ENCODE measurements at regions not wholly inside any gene's neighbourhood (a gene's known extent, or its start where the extent isn't known, plus 50 kb on each side); places are given as distances from the start of the nearest gene placed in this dataset.

DNA sequence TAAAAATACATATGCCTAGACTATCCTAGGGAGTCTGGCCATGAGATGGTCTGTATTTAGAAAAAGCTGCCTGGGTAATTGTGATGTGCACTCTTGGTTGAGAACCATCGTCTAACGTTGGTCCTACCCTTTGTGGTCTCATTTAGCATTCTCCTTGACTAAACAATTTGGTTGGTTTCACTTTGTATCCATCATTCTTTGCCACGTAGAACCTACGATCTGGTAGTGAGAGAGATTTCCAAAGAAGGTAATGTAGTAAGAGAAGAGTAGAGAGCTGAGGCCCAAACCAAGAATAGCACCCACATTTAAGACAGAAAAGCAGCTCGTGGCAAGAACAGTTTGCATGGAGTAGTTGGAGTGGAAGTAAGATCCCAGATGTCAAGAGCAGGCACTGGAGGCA lies 219.8 kb downstream of the TMEM200A start:
- H3K27me3 Mint-ChIP-seq (ENCODE audit: unreplicated experiment), result no peaks in the 10 kb centered on the region
- DNase-seq, result no peak
- H3K4me3 Mint-ChIP-seq (ENCODE audit: unreplicated experiment), result no peak overlapping the region
- H3K27ac Mint-ChIP-seq (ENCODE audit: unreplicated experiment), result no peak overlapping the region
- H3K36me3 Mint-ChIP-seq (ENCODE audit: unreplicated experiment), result no peaks in the 10 kb centered on the region
- H3K4me1 Mint-ChIP-seq (ENCODE audit: low read depth, unreplicated experiment), result no peaks in the 10 kb centered on the region
- TF ChIP-seq, protein P1, sequence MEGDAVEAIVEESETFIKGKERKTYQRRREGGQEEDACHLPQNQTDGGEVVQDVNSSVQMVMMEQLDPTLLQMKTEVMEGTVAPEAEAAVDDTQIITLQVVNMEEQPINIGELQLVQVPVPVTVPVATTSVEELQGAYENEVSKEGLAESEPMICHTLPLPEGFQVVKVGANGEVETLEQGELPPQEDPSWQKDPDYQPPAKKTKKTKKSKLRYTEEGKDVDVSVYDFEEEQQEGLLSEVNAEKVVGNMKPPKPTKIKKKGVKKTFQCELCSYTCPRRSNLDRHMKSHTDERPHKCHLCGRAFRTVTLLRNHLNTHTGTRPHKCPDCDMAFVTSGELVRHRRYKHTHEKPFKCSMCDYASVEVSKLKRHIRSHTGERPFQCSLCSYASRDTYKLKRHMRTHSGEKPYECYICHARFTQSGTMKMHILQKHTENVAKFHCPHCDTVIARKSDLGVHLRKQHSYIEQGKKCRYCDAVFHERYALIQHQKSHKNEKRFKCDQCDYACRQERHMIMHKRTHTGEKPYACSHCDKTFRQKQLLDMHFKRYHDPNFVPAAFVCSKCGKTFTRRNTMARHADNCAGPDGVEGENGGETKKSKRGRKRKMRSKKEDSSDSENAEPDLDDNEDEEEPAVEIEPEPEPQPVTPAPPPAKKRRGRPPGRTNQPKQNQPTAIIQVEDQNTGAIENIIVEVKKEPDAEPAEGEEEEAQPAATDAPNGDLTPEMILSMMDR (IDR thresholded peaks at IDR 0.05; ENCODE audit: partially characterized antibody, unreplicated experiment), result no peak
- no peaks in the 10 kb centered on the region for H3K9me3 Mint-ChIP-seq (ENCODE audit: unreplicated experiment)

DNA sequence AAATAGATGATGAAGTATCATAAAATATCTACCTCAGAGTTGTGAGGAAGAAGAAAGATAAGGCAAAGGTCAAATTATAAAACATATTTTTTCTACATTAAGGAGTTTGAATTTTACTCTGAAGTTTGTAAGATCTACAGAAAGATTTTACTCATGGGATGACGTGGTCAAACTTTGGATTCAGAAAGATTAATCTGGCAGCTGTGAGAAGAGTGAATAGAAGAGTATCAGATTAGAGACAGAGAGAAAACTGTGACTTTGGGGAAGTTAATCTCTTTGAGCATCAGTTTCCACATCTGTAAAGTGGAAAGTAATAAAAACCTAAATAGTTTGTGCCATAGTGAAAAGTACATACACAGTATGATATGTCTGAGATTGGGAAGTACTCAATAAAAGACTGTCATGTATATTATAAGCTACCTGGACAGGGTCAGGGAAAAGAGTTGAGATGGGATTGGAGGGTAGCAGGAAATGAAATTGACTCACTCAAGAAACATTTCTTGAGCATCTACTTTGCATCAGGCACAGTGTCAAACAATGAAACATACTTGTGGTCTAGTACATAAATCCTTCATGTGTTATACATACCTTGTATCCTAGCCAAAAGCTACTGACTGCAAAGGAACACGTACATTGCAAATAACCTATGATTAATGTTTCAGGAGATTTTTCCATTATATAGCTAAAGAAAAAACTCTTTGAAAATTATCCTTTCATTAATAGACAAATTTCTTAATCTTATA lies 222.1 kb downstream of the TMEM200A start:
- H3K36me3 Mint-ChIP-seq (ENCODE audit: unreplicated experiment), result no peaks in the 10 kb centered on the region
- no peaks in the 10 kb centered on the region for H3K4me1 Mint-ChIP-seq (ENCODE audit: low read depth, unreplicated experiment)
- DNase-seq, result no peak
- H3K4me3 Mint-ChIP-seq (ENCODE audit: unreplicated experiment), result no peak overlapping the region
- no peak overlapping the region for H3K27ac Mint-ChIP-seq (ENCODE audit: unreplicated experiment)
- H3K9me3 Mint-ChIP-seq (ENCODE audit: unreplicated experiment), result no peaks in the 10 kb centered on the region
- peaks cover 2% of the 10 kb centered on the region for H3K27me3 Mint-ChIP-seq (ENCODE audit: unreplicated experiment)
- TF ChIP-seq, protein P1 (IDR thresholded peaks at IDR 0.05; ENCODE audit: partially characterized antibody, unreplicated experiment), result no peak

DNA sequence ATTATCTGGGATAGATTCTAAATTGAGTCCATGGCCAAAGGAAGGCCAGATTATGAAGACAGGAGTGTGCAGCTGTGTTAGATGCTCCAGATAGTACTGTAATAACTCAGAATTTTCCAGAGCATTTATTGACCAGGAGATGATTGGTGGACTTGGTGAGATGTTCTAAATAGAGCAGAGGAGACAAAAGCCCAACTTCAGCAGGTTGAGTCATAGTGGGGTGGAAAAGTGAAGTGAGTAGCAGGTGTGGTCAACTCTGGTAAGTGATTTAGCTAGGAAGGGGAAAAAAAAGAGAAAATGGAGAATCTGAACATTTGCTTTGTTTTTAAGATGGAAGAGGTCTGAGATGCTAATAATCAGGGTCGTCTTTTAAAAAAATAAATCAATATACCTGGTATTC lies 227.4 kb downstream of the TMEM200A start:
- no peaks in the 10 kb centered on the region for H3K9me3 Mint-ChIP-seq (ENCODE audit: unreplicated experiment)
- H3K4me3 Mint-ChIP-seq (ENCODE audit: unreplicated experiment), result no peak overlapping the region
- H3K36me3 Mint-ChIP-seq (ENCODE audit: unreplicated experiment), result no peaks in the 10 kb centered on the region
- DNase-seq, result no peak
- TF ChIP-seq, protein P1 (IDR thresholded peaks at IDR 0.05; ENCODE audit: partially characterized antibody, unreplicated experiment), result no peak
- peaks cover 2% of the 10 kb centered on the region for H3K27me3 Mint-ChIP-seq (ENCODE audit: unreplicated experiment)
- H3K27ac Mint-ChIP-seq (ENCODE audit: unreplicated experiment), result no peak overlapping the region
- no peaks in the 10 kb centered on the region for H3K4me1 Mint-ChIP-seq (ENCODE audit: low read depth, unreplicated experiment)

DNA sequence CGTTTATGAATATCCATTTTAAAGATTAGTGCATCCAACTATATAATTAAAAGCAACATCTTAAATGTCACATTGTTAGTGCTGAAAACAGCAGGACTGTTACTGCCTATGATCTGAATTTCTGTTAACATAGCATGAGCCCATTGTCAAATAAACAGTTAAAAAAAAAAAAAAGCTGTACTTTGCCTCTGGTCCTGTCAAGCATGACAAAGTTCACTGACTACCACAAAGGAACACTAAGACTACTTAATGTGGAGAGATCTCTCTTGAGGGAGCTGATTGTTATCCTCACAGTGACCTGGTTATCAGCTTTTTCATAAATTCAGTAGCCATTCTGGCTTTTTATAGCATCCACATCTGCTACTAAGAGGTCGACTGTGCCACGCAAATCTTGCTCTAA lies 228.1 kb downstream of the TMEM200A start:
- Mint-ChIP-seq H3K9me3 (ENCODE audit: unreplicated experiment) (no peaks in the 10 kb centered on the region), H3K27ac (ENCODE audit: unreplicated experiment) (no peak overlapping the region), H3K27me3 (ENCODE audit: unreplicated experiment) (peaks cover 2% of the 10 kb centered on the region), H3K4me3 (ENCODE audit: unreplicated experiment) (no peak overlapping the region), H3K36me3 (ENCODE audit: unreplicated experiment) (no peaks in the 10 kb centered on the region), H3K4me1 (ENCODE audit: low read depth, unreplicated experiment) (no peaks in the 10 kb centered on the region)
- TF ChIP-seq, protein P1 (IDR thresholded peaks at IDR 0.05; ENCODE audit: partially characterized antibody, unreplicated experiment), result no peak
- no peak for DNase-seq

Data from glutamatergic neuron (in vitro differentiated cells).